ENCODE measurements at regions not wholly inside any gene's neighbourhood (a gene's known extent, or its start where the extent isn't known, plus 50 kb on each side); places are given as distances from the start of the nearest gene placed in this dataset.
"Not testable (repeated sequence)": the region's sequence is repeated elsewhere in the genome, so short reads cannot be mapped to it uniquely, and the experiment has no call there.

DNA sequence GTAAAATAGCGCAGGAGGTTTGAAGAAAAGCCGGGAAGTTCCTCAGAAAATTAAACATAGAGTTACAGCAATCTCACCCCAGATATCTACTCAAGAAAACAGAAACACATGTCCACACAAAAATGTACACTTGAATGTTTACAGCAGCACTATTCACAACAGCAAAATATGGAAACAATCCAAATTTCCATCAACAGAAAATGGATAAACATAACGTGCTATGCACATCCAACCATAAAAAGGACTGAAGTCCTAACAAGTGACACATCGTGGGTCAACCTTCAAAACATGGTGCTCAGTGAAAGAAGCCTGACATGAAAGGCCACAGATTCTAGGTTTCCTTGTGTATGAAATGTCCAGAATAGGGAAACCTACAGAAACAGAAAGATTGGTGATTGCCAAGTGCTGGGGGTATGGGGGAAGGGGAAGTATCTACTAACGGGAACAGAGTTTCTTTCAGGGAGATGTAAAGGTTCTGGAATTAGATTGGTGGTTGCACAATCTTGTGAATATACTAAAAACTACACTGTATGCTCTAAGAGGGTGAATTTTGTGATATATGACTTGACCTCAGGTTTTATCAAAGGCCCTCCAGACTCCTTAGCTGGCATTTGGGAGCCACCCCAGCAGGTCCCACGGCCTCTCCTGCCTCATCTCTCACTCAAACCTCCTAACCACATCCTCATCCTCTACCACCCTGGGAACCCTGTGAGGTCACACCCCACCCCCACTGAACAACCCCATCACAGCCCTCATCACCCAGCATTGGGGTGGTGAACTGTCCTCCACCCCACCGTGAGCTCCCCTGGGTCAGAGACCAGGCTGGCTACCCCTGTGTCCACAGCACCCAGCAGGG is 69.2 kb upstream of the PRR5 start:
- Histone ChIP-seq H3K27ac (no peak overlapping the region), H3K4me3 (no peak overlapping the region)

DNA sequence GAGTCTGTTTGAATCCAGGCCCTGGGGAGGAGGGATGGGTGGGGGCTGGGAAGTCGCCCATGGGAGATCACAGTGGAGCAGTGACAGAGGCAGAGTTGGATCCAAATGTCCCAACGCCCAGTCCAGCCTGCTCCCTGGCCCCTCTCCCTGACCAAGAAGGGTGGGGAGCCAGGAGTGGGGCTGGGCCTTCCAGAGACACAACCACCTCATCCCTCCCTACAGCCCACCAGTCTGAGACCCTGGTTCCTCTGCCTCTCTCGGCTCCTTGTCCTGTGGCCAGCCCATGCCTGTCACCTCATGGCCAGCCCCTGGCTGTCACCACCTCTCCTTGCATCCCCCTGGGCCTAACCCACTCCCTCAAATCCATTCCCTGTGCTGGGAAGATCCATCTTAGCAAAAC is 71.2 kb upstream of the PRR5 start:
- H3K27ac ChIP-seq = no peak overlapping the region
- no peak overlapping the region for H3K4me3 ChIP-seq

DNA sequence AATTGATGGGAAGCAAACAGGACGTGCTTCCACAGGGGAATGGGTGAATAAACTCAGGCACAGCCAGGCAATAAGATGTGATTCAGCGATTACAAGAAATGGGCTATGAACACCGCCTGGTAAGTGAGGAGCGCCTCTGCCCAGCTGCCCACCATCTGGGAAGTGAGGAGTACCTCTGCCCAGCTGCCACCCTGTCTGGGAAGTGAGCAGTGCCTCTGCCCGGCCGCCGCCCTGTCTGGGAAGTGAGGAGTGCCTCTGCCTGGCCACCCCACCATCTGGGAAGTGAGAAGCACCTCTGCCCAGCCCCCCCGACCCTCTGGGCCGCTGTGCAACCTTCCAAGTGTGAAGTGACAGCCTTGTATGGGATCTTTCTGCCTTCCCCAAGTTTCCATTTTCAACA is 73.2 kb upstream of the PRR5 start:
- H3K4me3 ChIP-seq = no peak overlapping the region
- H3K27ac ChIP-seq = no peak overlapping the region

DNA sequence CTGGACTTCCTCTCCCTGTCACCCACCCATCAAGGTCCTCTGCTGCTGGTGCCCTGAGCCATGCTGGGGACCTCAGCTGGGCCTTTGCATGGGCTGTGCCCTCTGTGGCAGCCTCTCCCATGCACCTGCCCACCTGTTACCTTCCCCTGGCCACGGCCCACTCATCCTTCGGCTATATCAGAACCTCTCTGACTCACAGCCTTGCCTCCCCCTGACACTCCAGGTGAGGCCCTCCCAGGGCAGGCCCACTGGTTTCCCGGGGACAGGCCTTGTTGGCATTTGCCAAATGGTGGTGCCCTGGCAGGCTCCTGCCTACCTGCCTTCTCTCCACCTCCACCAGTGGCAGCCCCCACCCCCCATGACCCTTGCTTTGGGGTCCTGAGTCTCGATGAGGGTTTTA is 73.7 kb upstream of the PRR5 start:
- H3K4me3 ChIP-seq = no peak overlapping the region
- H3K27ac ChIP-seq = no peak overlapping the region

- H3K4me3 ChIP-seq = no peak overlapping the region
- H3K27ac ChIP-seq = no peak overlapping the region
Measured at GRCh38 chr22:44627521-44628139, 74.4 kb upstream of the PRR5 start.

GRCh38 chr22:44625981-44626687 is 75.9 kb upstream of the PRR5 start:
- Histone ChIP-seq H3K27ac (no peak overlapping the region), H3K4me3 (no peak overlapping the region)

DNA sequence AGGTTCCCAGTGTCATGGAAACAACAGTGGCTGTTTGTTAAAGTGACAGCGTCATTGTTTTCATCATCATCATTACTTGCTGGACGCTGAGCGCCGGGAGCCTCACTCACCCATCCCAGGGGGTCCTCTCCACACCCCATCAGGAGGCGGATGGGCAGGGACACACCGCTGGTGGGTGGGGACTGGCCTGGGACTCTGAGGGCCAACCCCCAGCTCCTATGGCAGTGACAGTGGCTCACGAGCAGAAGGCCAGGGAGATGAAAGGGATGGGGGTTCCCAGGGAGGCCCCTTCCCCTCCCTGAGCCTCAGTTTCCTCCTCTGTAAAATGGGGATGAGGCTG is 76.6 kb upstream of the PRR5 start:
- H3K27ac ChIP-seq = no peak overlapping the region
- no peak overlapping the region for H3K4me3 ChIP-seq

GRCh38 chr22:44624689-44625420 is 77.1 kb upstream of the PRR5 start:
- H3K27ac ChIP-seq = no peak overlapping the region
- H3K4me3 ChIP-seq = no peak overlapping the region

DNA sequence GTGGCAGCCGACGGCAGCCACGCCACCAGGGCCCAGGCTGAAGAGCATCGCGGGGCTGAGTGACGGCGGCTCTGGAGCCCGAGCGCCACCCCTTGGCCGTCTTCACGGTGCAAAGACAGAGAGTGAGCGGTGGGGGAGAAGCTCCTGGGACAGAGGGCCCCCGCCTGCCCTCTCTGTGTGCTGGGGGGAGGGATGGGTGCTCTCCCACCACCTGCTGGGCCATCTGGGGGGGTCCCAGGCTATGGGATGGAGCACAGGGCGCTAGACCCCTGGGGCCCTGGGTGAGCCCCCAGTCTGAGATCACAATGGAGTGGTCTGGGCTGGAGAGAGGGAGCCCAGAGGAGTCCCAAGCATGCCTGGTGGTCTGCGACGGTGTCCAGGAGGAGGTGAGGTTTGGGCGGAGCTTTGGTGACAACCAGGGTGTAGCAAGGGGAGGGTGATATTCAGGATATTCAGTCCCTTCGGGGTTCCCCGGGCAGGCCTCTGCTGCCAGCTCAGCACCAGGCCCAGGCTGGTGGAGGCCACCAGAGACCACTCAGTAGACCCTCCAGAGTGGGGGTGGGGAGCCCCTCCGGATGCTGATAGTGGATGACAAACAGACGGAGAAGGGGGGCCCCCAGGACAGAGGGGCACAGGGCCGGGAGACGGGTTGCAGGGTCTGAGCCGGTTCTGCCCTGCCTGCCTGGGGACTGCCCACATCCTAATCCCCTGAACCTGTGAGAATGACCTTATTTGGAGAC is 78.1 kb upstream of the PRR5 start:
- H3K27ac ChIP-seq = no peak overlapping the region

DNA sequence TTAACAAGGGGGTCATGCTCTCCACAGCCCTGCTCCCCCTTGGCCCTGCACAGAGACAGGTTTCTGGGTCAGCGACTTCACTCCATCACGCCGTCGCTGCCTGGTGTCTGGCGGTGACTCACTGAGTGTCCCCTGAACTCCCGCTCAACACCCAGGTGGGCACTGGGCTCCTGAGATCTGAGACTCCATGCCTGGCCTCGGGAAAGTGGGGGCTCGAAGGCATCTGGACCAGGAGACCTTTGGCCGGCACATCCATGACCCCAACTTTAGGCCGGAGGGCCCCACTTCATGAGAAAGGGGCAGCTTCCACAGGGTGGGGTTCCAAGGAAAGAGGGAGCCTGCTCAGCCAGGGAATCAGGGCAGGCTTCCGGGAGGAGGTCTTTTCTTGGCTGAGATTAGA is 79.3 kb upstream of the PRR5 start:
- H3K4me3 ChIP-seq = no peak overlapping the region
- no peak overlapping the region for H3K27ac ChIP-seq

More for the DNA sequence above, 78.1 kb upstream of the PRR5 start:
- H3K4me3 ChIP-seq = no peak overlapping the region

DNA sequence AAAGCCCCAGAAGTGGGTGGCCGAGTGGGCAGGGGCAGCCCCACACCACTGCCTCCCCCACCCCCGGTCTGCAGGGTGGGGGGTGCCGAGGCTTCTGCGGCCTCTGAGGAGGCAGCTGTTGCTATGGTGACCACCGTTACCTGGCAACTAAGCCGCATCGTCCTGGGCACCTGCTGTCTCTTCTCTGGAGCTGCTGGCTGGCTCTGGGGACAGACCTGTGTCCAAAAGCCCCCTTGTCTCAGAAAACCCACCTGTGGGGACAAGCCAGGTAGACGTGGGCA is 79.9 kb upstream of the PRR5 start:
- H3K4me3 ChIP-seq = no peak overlapping the region
- no peak overlapping the region for H3K27ac ChIP-seq

- no peak overlapping the region for H3K27ac ChIP-seq
- H3K4me3 ChIP-seq = no peak overlapping the region
Measured at GRCh38 chr22:44621401-44622146, 80.4 kb upstream of the PRR5 start.

GRCh38 chr22:44620841-44621257 is 81.2 kb upstream of the PRR5 start:
- Histone ChIP-seq H3K4me3 (no peak overlapping the region), H3K27ac (peak overlapping the region in 1 of 21 experiments; percentile 38)

DNA sequence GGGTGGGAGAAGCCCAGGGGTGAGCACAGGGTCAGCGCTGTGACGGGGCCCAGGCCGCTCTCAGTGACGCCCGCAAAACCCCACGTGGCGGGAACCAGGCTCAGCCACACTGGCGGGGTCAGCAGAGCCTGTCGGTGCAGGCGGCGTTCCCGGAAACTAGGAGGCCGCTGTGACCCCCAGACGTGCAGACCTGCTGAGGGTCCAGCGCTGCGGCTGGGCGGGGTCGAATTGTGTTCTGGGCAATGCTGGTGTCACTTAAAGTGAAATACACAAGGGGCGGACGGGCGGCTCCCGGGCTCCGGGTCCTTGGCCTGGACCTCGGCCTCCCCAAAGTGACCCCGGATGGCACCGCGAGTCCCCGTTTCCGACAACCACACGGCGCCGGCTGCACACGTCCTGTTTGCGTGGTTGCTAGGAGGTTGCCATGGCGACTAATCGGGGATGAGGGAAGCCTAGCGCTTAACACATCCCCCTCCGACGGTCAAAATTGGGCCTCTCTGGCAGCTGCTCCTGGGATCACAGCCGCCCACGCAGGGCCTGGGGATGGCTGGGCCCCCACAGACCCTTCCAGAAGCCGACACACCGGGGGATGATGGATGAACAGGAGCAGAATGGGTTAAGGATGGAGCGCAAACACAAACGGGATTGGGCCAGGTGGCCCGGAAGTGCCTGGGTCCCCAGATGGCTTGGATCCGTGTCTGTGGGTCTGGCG is 81.7 kb upstream of the PRR5 start:
- H3K27ac ChIP-seq = peak overlapping the region in 3 of 21 experiments; percentile 5 to 38 (median 33)
- H3K4me3 ChIP-seq = no peak overlapping the region

- not testable (repeated sequence) for H3K4me3 ChIP-seq
- H3K27ac ChIP-seq = peak overlapping the region in 2 of 21 experiments; percentile 5 to 33
Measured at GRCh38 chr22:44619560-44620128, 82.4 kb upstream of the PRR5 start.

GRCh38 chr22:44618910-44619309 is 83.1 kb upstream of the PRR5 start:
- not testable (repeated sequence) for H3K27ac ChIP-seq, H3K4me3 ChIP-seq

DNA sequence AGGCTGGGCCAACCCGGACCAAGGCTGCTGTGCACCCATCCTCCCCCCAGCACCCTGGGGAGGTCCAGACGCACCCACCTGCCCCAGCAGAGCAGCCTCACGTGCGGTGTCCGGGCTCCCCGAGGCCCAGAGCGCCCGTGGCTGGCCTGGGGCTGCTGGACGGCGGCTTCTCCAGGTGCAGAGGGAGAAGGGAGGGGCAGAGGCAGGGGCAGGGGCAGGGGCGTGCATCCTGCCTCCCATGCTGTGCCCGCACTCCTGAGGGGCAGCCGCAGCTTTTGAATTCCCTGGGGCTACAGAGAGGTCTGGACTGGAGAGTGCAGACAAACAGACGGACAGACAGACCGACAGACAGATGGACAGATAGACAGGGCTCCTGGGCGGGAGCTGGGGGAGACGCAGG is 83.6 kb upstream of the PRR5 start:
- H3K4me3 ChIP-seq = no peak overlapping the region

DNA sequence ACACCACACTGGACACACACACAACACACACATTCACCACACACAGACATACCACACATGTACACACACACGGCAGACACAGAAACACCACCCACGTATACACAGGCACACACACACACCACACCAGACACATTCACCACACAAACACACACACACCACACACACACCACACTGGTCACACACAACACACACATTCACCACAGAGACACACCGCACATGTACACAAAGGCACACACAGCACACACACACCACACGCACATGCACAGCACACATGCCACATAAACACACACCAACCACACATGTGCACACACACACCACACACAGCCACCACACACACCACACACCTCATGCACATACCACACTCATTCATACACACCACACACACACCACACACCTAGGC is 84.2 kb upstream of the PRR5 start:
- Histone ChIP-seq H3K4me3 (no peak overlapping the region), H3K27ac (no peak overlapping the region)

More for the DNA sequence above, 83.6 kb upstream of the PRR5 start:
- H3K27ac ChIP-seq = no peak overlapping the region

Data from skin epidermis (tissue), 12 donors.